ENCODE measurements at regions not wholly inside any gene's neighbourhood (a gene's known extent, or its start where the extent isn't known, plus 50 kb on each side); places are given as distances from the start of the nearest gene placed in this dataset.
A peak's percentile ranks its signal among the peaks of the same experiment; 100 is the strongest.

DNA sequence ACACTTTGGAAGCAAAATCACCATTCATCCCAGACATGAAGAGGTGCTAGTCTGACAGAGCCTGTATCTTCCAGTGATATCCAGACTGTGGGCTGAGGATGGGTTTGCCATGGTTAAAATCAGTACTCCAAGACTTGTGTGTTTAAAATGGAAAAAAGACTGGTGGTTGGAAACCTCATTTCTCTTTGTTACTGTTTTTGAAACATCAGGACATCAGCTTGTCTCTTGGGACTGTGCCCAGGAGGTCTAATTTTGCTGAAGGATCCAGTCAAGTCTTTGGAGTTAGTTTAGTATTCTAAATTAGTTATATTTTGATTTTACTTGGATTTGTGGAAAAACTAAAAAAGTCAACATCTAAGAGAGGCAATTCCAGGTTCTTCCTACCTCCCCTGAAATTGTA, 578.4 kb downstream of the PLCL1 start:
- H2AFZ ChIP-seq (ENCODE audit: low read depth, low read length), result no peak overlapping the region
- H3K4me3 ChIP-seq (ENCODE audit: low read length), result no peak overlapping the region
- no peaks in the 10 kb centered on the region for H3K9me3 ChIP-seq (ENCODE audit: insufficient read depth, low read length)
- no peak overlapping the region for H3K4me2 ChIP-seq (ENCODE audit: low read length)
- TF ChIP-seq, protein P1, sequence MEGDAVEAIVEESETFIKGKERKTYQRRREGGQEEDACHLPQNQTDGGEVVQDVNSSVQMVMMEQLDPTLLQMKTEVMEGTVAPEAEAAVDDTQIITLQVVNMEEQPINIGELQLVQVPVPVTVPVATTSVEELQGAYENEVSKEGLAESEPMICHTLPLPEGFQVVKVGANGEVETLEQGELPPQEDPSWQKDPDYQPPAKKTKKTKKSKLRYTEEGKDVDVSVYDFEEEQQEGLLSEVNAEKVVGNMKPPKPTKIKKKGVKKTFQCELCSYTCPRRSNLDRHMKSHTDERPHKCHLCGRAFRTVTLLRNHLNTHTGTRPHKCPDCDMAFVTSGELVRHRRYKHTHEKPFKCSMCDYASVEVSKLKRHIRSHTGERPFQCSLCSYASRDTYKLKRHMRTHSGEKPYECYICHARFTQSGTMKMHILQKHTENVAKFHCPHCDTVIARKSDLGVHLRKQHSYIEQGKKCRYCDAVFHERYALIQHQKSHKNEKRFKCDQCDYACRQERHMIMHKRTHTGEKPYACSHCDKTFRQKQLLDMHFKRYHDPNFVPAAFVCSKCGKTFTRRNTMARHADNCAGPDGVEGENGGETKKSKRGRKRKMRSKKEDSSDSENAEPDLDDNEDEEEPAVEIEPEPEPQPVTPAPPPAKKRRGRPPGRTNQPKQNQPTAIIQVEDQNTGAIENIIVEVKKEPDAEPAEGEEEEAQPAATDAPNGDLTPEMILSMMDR (IDR thresholded peaks at IDR 0.05; ENCODE audit: low read depth, low read length), result no peak
- no peak for TF ChIP-seq EZH2phosphoT487 (IDR thresholded peaks at IDR 0.05; ENCODE audit: low read depth)
- H3K9ac ChIP-seq (ENCODE audit: low read length), result no peak overlapping the region
- peaks cover 36% of the 10 kb centered on the region for H3K27me3 ChIP-seq (ENCODE audit: low read depth, low read length)
- H3K36me3 ChIP-seq (replicated peaks; ENCODE audit: low read depth, low read length), result no peaks in the 10 kb centered on the region
- H3K4me1 ChIP-seq (ENCODE audit: low read length), result no peaks in the 10 kb centered on the region
- H3K79me2 ChIP-seq (ENCODE audit: low read length), result no peaks in the 10 kb centered on the region
- H4K20me1 ChIP-seq (ENCODE audit: insufficient read depth, low read length), result no peaks in the 10 kb centered on the region
- H3K27ac ChIP-seq (ENCODE audit: low read length), result no peak overlapping the region

DNA sequence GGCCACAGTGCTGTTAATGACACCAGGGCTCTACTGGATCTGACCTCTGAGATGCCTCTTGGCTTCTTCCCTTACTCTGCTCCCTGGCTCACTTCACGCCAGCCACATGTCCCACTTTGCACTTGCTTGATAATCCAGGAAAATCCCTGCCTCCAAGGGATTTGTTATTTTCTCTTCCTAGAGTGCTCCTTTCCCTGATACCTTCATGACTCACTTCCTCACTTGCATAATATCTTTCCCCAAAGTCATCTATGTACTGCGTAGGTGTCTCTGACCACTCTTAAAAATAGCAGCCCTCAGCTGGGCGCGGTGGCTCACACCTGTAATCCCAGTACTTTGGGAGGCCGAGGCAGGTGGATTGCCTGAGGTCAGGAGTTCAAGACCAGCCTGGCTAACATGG, 572.3 kb downstream of the PLCL1 start:
- no peak overlapping the region for H3K4me3 ChIP-seq (ENCODE audit: low read length)
- H2AFZ ChIP-seq (ENCODE audit: low read depth, low read length), result no peak overlapping the region
- no peaks in the 10 kb centered on the region for H3K79me2 ChIP-seq (ENCODE audit: low read length)
- no peak overlapping the region for H3K9ac ChIP-seq (ENCODE audit: low read length)
- H3K9me3 ChIP-seq (ENCODE audit: insufficient read depth, low read length), result no peaks in the 10 kb centered on the region
- no peaks in the 10 kb centered on the region for H3K36me3 ChIP-seq (replicated peaks; ENCODE audit: low read depth, low read length)
- H4K20me1 ChIP-seq (ENCODE audit: insufficient read depth, low read length), result no peaks in the 10 kb centered on the region
- TF ChIP-seq, protein P1 (IDR thresholded peaks at IDR 0.05; ENCODE audit: low read depth, low read length), result no peak
- no peak for TF ChIP-seq EZH2phosphoT487 (IDR thresholded peaks at IDR 0.05; ENCODE audit: low read depth)
- no peak overlapping the region for H3K27ac ChIP-seq (ENCODE audit: low read length)
- no peak overlapping the region for H3K4me2 ChIP-seq (ENCODE audit: low read length)
- peaks cover 18% of the 10 kb centered on the region for H3K4me1 ChIP-seq (ENCODE audit: low read length)
- H3K27me3 ChIP-seq (ENCODE audit: low read depth, low read length), result peaks cover 52% of the 10 kb centered on the region

DNA sequence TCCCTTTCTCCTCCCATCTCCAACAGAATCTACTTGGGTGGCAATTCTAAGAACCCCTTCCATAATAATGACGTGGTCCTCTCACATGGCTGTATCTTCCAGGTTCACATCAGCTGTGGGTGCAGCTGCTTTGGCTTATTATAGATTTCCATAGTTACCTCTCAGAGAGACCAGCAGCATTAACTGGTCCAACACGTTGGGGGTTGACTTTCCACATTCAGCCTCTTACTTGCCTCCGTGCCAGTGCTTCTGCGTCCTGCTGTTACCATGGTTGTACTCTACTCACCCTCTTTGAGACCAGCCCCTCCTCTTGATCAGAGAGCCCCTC, 570.7 kb downstream of the PLCL1 start:
- no peak overlapping the region for H3K9ac ChIP-seq (ENCODE audit: low read length)
- no peaks in the 10 kb centered on the region for H3K9me3 ChIP-seq (ENCODE audit: insufficient read depth, low read length)
- no peaks in the 10 kb centered on the region for H3K79me2 ChIP-seq (ENCODE audit: low read length)
- H3K27me3 ChIP-seq (ENCODE audit: low read depth, low read length), result peaks cover 56% of the 10 kb centered on the region
- H3K36me3 ChIP-seq (replicated peaks; ENCODE audit: low read depth, low read length), result no peaks in the 10 kb centered on the region
- no peak overlapping the region for H2AFZ ChIP-seq (ENCODE audit: low read depth, low read length)
- H3K4me1 ChIP-seq (ENCODE audit: low read length), result peaks cover 21% of the 10 kb centered on the region
- H3K27ac ChIP-seq (ENCODE audit: low read length), result no peak overlapping the region
- no peak for TF ChIP-seq EZH2phosphoT487 (IDR thresholded peaks at IDR 0.05; ENCODE audit: low read depth)
- TF ChIP-seq, protein P1 (IDR thresholded peaks at IDR 0.05; ENCODE audit: low read depth, low read length), result no peak
- H3K4me2 ChIP-seq (ENCODE audit: low read length), result peak overlapping the region; percentile 18; the same call in 1 of the 2 replicates
- no peak overlapping the region for H3K4me3 ChIP-seq (ENCODE audit: low read length)
- no peaks in the 10 kb centered on the region for H4K20me1 ChIP-seq (ENCODE audit: insufficient read depth, low read length)

DNA sequence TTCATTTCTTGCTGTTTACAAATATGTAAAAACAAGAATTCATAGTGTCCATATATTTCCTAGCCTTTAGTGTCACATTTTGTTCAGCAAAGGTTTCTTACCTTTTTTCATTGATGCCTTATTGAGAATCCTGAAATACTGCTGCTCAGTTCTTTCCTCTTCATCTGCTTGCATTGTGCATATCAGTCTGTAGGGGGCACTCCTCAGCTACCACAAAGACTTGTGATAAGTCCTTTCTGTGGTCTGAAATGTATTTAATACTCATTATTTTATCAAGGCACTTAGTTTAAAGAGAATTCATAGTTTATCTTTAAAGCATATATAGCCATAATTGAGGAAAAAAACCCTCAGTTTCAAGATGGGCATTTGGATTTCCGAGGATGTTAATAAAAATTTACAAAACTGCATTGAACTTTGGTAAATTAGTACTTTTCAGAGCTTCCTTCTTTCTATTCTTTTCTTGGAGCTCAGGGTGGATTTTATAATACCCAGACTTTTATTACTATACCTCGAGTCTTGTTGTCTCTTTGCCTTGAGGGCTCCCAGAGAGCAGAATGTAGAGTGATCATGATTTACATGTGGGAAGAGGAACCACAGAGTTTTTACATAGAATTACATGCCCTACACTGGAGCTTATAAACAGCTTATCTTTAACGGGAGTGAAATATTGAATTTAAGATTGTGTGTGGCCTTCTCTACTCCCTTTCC, 570.1 kb downstream of the PLCL1 start:
- Histone ChIP-seq H3K9ac (ENCODE audit: low read length) (no peak overlapping the region), H3K4me1 (ENCODE audit: low read length) (peaks cover 21% of the 10 kb centered on the region), H3K79me2 (ENCODE audit: low read length) (no peaks in the 10 kb centered on the region), H3K36me3 (replicated peaks; ENCODE audit: low read depth, low read length) (no peaks in the 10 kb centered on the region), H4K20me1 (ENCODE audit: insufficient read depth, low read length) (no peaks in the 10 kb centered on the region), H3K4me2 (ENCODE audit: low read length) (peak overlapping the region; percentile 18; the same call in 1 of the 2 replicates), H3K9me3 (ENCODE audit: insufficient read depth, low read length) (no peaks in the 10 kb centered on the region), H2AFZ (ENCODE audit: low read depth, low read length) (no peak overlapping the region), H3K4me3 (ENCODE audit: low read length) (no peak overlapping the region), H3K27me3 (ENCODE audit: low read depth, low read length) (peaks cover 60% of the 10 kb centered on the region), H3K27ac (ENCODE audit: low read length) (no peak overlapping the region)
- TF ChIP-seq, protein P1 (IDR thresholded peaks at IDR 0.05; ENCODE audit: low read depth, low read length), result peak; percentile 91
- no peak for TF ChIP-seq EZH2phosphoT487 (IDR thresholded peaks at IDR 0.05; ENCODE audit: low read depth)

All from OCI-LY3 (cell line).